ENCODE measurements at regions not wholly inside any gene's neighbourhood (a gene's known extent, or its start where the extent isn't known, plus 50 kb on each side); places are given as distances from the start of the nearest gene placed in this dataset.

DNA sequence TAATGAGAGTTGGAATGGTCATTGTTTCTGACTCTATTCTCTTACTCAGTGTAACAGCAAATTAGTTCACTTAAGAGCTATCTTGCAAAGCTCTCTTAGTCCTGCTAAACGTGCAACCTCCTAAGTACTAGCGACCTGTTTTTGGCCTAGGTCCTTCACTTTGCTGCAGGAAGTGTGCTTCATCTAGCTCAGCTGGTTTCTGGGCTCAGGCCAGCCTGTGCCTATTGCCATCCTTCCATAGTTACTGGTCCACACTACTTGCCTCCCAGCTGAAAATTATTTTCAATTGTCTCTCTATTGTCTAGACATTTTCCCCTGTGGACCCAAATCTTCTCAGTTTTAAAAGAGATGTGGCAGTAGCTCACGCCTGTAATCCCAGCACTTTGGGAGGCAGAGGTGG, 561.3 kb downstream of the FGF9 start:
- no peak overlapping the region for H3K27ac ChIP-seq (ENCODE audit: low read depth)
- Mint-ChIP-seq H3K36me3 (ENCODE audit: low read depth) (no peaks in the 10 kb centered on the region), H3K27me3 (ENCODE audit: insufficient read depth, low read depth, poor library complexity) (peaks cover 4% of the 10 kb centered on the region), H3K4me3 (no peak overlapping the region), H3K27ac (no peak overlapping the region), H3K9me3 (no peaks in the 10 kb centered on the region), H3K4me1 (peaks cover 20% of the 10 kb centered on the region)
- H3K4me2 ChIP-seq: no peak overlapping the region
- H3K4me1 ChIP-seq (ENCODE audit: insufficient read depth): peaks cover 26% of the 10 kb centered on the region
- H3K27me3 ChIP-seq (ENCODE audit: insufficient read depth): no peaks in the 10 kb centered on the region
- no peaks in the 10 kb centered on the region for H3F3A ChIP-seq (replicated peaks; ENCODE audit: low read depth)
- no peak for DNase-seq (ENCODE audit: low spot score)
- no peak overlapping the region for H2AFZ ChIP-seq
- H3K36me3 ChIP-seq (ENCODE audit: insufficient read depth): no peaks in the 10 kb centered on the region
- no peaks in the 10 kb centered on the region for H4K20me1 ChIP-seq (replicated peaks; ENCODE audit: insufficient read depth)
- TF ChIP-seq ZNF114 (CRISPR knock-in tag; IDR thresholded peaks at IDR 0.05): no peak
- TF ChIP-seq STAT1 (IDR thresholded peaks at IDR 0.05; ENCODE audit: unreplicated experiment): no peak
- TF ChIP-seq POLR2AphosphoS5 (IDR thresholded peaks at IDR 0.05; ENCODE audit: low read depth): no peak
- no peak for TF ChIP-seq NANOG (IDR thresholded peaks at IDR 0.05; ENCODE audit: borderline replicate concordance)
- TF ChIP-seq, protein P1, sequence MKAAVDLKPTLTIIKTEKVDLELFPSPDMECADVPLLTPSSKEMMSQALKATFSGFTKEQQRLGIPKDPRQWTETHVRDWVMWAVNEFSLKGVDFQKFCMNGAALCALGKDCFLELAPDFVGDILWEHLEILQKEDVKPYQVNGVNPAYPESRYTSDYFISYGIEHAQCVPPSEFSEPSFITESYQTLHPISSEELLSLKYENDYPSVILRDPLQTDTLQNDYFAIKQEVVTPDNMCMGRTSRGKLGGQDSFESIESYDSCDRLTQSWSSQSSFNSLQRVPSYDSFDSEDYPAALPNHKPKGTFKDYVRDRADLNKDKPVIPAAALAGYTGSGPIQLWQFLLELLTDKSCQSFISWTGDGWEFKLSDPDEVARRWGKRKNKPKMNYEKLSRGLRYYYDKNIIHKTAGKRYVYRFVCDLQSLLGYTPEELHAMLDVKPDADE (IDR thresholded peaks at IDR 0.05): no peak
- no peak for TF ChIP-seq EZH2phosphoT487 (IDR thresholded peaks at IDR 0.05; ENCODE audit: unreplicated experiment)
- TF ChIP-seq, protein P2, sequence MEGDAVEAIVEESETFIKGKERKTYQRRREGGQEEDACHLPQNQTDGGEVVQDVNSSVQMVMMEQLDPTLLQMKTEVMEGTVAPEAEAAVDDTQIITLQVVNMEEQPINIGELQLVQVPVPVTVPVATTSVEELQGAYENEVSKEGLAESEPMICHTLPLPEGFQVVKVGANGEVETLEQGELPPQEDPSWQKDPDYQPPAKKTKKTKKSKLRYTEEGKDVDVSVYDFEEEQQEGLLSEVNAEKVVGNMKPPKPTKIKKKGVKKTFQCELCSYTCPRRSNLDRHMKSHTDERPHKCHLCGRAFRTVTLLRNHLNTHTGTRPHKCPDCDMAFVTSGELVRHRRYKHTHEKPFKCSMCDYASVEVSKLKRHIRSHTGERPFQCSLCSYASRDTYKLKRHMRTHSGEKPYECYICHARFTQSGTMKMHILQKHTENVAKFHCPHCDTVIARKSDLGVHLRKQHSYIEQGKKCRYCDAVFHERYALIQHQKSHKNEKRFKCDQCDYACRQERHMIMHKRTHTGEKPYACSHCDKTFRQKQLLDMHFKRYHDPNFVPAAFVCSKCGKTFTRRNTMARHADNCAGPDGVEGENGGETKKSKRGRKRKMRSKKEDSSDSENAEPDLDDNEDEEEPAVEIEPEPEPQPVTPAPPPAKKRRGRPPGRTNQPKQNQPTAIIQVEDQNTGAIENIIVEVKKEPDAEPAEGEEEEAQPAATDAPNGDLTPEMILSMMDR (conservative IDR thresholded peaks at IDR 0.05; ENCODE audit: low read depth in 2 of 2): no peak
- no peak for TF ChIP-seq CREB1 (CRISPR knock-in tag; IDR thresholded peaks at IDR 0.05; ENCODE audit: low read depth)
- no peak for TF ChIP-seq ZNF331 (CRISPR knock-in tag; IDR thresholded peaks at IDR 0.05; ENCODE audit: low read depth)
- no peak for TF ChIP-seq JUNB (IDR thresholded peaks at IDR 0.05; ENCODE audit: unreplicated experiment)
- TF ChIP-seq, protein P3, sequence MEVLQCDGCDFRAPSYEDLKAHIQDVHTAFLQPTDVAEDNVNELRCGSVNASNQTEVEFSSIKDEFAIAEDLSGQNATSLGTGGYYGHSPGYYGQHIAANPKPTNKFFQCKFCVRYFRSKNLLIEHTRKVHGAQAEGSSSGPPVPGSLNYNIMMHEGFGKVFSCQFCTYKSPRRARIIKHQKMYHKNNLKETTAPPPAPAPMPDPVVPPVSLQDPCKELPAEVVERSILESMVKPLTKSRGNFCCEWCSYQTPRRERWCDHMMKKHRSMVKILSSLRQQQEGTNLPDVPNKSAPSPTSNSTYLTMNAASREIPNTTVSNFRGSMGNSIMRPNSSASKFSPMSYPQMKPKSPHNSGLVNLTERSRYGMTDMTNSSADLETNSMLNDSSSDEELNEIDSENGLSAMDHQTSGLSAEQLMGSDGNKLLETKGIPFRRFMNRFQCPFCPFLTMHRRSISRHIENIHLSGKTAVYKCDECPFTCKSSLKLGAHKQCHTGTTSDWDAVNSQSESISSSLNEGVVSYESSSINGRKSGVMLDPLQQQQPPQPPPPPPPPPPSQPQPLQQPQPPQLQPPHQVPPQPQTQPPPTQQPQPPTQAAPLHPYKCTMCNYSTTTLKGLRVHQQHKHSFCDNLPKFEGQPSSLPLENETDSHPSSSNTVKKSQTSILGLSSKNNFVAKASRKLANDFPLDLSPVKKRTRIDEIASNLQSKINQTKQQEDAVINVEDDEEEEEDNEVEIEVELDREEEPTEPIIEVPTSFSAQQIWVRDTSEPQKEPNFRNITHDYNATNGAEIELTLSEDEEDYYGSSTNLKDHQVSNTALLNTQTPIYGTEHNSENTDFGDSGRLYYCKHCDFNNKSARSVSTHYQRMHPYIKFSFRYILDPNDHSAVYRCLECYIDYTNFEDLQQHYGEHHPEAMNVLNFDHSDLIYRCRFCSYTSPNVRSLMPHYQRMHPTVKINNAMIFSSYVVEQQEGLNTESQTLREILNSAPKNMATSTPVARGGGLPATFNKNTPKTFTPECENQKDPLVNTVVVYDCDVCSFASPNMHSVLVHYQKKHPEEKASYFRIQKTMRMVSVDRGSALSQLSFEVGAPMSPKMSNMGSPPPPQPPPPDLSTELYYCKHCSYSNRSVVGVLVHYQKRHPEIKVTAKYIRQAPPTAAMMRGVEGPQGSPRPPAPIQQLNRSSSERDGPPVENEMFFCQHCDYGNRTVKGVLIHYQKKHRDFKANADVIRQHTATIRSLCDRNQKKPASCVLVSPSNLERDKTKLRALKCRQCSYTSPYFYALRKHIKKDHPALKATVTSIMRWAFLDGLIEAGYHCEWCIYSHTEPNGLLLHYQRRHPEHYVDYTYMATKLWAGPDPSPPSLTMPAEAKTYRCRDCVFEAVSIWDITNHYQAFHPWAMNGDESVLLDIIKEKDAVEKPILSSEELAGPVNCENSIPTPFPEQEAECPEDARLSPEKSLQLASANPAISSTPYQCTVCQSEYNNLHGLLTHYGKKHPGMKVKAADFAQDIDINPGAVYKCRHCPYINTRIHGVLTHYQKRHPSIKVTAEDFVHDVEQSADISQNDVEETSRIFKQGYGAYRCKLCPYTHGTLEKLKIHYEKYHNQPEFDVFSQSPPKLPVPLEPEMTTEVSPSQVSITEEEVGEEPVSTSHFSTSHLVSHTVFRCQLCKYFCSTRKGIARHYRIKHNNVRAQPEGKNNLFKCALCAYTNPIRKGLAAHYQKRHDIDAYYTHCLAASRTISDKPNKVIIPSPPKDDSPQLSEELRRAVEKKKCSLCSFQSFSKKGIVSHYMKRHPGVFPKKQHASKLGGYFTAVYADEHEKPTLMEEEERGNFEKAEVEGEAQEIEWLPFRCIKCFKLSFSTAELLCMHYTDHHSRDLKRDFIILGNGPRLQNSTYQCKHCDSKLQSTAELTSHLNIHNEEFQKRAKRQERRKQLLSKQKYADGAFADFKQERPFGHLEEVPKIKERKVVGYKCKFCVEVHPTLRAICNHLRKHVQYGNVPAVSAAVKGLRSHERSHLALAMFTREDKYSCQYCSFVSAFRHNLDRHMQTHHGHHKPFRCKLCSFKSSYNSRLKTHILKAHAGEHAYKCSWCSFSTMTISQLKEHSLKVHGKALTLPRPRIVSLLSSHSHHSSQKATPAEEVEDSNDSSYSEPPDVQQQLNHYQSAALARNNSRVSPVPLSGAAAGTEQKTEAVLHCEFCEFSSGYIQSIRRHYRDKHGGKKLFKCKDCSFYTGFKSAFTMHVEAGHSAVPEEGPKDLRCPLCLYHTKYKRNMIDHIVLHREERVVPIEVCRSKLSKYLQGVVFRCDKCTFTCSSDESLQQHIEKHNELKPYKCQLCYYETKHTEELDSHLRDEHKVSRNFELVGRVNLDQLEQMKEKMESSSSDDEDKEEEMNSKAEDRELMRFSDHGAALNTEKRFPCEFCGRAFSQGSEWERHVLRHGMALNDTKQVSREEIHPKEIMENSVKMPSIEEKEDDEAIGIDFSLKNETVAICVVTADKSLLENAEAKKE (CRISPR knock-in tag; IDR thresholded peaks at IDR 0.05): no peak
- no peak overlapping the region for H3K4me3 ChIP-seq
- 0 out of 2 replicates have a peak, but pooled peaks cover 2% of the 10 kb centered on the region for H3K9me2 ChIP-seq (ENCODE audit: insufficient read depth)
- H3K79me2 ChIP-seq (replicated peaks; ENCODE audit: insufficient read depth): no peaks in the 10 kb centered on the region
- ATAC-seq: no peak

All from GM23338 (cell line).